Stimulated activated CD4-positive, alpha-beta T cell treated with anti-CD3 and anti-CD28 coated beads, Interleukin-1b, Interleukin-23, amount 100 ng/mL, for 4 hours (primary cell): ENCODE measurements at regions not wholly inside any gene's neighbourhood (a gene's known extent, or its start where the extent isn't known, plus 50 kb on each side); places are given as distances from the start of the nearest gene placed in this dataset.
"Not testable (repeated sequence)": the region's sequence is repeated elsewhere in the genome, so short reads cannot be mapped to it uniquely, and the experiment has no call there.

Experiments
- DNase-seq, 2 donors: peaks; one replicate each; pipeline ENCODE4 v3.0.0-alpha.2; 2020; ENCODE audit warnings: low read depth in 2 of 2

DNA sequence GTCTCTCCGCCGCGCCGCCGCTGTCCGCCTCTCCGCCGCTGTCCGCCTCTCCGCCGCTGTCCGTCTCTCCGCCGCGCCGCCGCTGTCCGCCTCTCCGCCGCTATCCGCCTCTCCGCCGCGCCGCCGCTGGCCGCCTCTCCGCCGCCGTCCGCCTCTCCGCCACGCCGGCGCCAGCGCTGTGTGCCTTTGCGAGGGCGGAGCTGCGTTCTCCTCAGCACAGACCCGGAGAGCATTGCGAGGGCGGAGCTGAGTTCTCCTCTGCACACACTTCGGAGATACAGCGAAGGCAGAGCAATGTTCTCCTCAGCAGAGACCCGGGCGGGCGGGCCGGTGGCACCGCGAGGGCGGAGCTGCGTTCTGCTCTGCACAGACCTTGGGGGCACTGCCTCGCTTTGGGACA is 327.4 kb upstream of the PLGLB1 start:
- not testable (repeated sequence) for DNase-seq

DNA sequence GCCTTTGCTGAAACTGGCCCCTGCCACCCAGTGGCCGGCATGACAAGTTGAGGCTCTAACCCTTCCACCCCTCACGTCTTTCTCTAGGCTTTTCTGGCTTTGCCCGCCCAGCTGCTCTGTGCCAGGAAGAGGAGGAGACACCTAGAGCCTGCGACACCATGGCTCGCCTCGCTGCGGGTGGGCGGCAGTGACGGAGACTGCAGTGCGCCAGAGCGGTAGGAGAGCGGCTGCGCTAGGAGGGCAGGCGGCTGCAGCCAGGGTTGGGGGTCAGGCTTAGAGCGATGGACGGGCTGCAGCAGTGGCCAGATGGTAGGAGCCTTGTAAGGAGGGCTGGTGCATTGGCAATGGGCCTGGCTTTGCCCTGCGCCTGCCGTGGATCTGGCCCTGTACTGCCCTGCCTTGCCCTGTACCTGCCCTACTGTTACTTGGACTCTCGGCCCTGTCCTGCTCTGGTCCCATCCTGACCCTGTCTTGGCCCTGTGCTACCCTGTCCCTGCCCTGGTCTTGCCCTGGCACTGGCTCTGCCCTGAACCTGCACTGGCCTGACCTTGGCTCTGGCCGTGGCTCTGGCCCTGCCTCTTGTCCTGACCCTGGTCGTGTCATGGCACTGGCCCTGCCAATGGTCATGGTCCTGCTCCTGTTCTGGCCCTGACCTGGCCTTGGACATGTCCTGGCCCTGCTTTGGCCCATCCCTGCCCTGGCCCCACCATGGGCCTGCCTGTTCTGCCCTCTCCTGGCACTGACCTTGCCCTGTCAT is 330.7 kb upstream of the PLGLB1 start:
- DNase-seq, result not testable (repeated sequence)

DNA sequence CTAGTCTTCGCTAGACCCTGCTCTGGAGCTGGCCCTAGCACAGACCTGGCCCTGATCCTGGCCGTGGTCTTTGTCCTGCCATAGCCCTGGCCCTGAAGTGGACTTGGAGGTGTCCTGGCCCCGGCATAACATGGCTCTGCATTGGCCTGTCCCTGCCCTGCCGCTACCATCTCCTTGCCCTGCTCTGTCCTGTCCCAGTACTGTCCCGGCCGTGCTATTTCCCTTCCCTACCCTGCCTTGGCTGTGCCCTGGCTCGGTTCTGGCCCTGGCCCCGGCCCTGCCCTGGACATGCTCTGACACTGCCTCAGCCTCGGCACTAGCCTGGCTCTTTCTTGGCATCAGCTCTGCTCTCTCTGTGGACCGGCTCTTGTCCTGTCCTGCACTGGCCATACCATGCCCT is 331.8 kb upstream of the PLGLB1 start:
- DNase-seq, result not testable (repeated sequence)

DNA sequence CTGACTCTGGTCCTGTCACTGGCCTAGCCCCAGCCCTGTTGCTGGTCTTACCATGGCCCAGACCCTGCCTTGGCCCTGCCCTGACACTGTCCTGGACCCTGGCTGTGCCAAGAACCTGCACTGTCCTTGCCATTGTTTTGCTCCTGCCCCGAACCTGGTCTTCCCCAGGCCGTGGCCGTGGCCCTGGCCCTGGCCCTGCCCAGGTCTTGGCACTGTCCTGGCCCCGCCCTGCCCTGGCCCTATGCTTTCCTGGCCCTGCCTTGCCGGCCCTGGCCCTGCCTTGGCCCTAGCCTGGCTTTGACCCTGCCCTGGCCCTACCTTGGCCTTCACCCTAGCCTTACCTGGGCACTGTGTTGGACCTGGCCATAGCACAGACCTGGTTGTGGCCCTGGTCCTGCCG is 332.5 kb upstream of the PLGLB1 start:
- not testable (repeated sequence) for DNase-seq

DNA sequence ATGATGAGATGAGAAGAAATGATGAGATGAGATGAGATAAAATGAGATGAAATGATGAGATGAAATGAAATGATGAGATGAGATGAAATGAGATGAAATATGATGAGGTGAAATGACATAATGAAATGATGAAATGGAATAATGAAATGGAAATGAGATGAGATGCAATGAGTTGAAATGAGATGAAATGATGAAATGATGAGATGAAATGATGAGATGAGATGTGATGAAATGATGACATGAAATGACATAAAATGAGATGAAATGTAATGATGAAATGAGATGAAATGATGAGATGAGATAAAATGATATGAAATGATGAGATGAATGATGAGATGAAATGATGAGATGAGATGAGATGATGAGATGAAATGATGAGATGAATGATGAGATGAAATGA is 338.6 kb upstream of the PLGLB1 start:
- not testable (repeated sequence) for DNase-seq

DNA sequence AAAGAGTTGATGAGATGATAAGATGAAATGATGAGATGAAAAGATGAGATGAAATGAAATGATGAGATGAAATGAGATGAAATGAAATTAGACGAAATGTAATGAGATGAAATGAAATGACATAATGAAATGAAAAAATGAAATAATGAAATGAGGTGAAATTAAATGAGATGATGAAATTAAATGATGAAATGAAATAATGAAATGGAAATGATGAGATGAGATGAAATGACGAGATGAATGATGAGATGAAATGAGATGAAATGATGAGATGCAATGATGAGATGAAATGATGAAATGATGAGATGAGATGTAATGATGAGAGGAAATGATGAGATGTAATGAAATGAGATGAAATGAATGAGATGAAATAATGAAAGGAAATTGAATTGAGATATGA is 339.3 kb upstream of the PLGLB1 start:
- DNase-seq, result not testable (repeated sequence)

DNA sequence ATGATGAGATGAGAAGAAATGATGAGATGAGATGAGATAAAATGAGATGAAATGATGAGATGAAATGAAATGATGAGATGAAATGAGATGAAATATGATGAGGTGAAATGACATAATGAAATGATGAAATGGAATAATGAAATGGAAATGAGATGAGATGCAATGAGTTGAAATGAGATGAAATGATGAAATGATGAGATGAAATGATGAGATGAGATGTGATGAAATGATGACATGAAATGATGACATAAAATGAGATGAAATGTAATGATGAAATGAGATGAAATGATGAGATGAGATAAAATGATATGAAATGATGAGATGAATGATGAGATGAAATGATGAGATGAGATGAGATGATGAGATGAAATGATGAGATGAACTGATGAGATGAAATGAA is 340.2 kb upstream of the PLGLB1 start:
- DNase-seq, result not testable (repeated sequence)

DNA sequence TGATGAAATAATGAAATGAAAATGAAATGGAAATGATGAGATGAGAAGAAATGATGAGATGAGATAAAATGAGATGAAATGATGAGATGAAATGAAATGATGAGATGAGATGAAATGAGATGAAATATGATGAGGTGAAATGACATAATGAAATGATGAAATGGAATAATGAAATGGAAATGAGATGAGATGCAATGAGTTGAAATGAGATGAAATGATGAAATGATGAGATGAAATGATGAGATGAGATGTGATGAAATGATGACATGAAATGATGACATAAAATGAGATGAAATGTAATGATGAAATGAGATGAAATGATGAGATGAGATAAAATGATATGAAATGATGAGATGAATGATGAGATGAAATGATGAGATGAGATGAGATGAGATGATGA is 342.7 kb upstream of the PLGLB1 start:
- not testable (repeated sequence) for DNase-seq

DNA sequence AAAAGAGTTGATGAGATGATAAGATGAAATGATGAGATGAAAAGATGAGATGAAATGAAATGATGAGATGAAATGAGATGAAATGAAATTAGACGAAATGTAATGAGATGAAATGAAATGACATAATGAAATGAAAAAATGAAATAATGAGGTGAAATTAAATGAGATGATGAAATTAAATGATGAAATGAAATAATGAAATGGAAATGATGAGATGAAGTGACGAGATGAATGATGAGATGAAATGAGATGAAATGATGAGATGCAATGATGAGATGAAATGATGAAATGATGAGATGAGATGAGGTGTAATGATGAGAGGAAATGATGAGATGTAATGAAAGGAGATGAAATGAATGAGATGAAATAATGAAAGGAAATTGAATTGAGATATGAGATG is 343.4 kb upstream of the PLGLB1 start:
- not testable (repeated sequence) for DNase-seq

DNA sequence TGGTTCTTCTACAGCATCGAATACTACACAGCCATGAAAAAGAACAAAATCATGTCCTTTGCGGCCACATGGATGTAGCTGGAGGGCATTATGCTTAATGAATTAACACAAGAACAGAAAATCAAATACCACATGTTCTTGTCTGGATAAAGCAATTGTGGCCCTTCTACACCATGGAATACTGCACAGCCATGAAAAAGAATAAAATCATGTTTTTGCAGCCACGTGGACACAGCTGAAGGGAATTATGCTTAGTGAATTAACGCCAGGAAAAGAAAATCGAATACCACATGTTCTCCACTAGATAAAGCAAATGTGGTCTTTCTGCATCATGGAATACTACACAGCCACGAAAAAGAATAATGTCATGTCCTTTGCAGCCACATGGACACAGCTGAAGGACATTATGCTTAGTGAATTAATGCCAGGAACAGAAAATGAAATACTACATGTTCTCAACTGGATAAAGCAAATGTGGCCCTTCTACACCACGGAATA is 361.8 kb upstream of the PLGLB2 start:
- DNase-seq, result not testable (repeated sequence)

DNA sequence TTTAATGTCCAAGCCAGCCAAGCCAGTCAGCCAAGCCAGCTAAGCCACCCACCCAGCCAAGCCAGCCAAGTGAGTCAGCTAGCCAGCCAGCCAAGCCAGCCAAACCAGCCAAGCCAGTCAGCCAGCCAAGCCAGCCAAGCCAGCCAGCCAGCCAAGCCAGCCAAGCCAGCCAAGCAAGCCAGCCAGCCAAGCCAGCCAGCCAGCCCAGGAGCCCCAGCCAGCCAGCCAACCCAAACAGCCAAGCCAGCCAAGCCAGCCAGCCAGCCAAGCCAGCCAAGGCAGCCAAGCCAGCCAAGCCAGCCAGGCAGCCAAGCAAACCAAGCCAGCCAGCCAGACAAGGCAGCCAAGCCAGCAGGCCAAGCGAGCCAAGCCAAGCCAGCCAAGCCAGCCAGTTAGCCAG is 352.1 kb upstream of the PLGLB2 start:
- not testable (repeated sequence) for DNase-seq

DNA sequence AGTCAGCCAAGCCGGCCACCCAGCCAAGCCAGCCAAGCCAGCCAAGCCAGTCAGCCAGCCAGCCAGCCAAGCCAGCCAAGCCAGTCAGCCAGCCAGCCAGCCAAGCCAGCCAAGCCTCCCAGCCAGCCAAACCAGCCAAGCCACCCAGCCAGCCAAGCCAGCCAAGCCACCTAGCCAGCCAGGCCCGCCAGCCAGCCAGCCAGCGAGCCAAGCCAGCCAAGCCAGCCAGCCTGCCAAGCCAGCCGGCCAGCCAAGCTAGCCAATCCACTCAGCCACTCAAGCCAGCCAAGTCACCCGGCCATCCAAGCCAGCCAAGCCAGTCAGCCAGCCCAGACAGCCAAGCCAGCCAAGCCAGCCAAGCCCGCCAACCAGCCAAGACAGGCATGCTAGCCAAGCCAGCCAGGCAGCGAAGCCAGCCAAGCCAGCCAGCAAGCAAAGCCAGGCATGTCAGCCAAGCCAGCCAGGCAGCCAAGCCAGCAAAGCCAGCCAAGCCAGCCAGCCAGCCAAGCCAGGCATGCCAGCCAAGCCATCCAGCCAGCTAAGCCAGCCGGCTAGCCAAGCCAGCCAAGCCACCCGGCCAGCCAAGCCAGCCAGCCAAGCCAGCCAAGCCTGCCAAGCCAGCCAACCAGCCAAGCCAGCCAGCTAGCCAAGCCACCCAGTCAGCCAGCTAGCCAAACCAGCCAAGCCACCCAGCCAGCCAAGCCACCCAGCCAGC is 351.2 kb upstream of the PLGLB2 start:
- not testable (repeated sequence) for DNase-seq

DNA sequence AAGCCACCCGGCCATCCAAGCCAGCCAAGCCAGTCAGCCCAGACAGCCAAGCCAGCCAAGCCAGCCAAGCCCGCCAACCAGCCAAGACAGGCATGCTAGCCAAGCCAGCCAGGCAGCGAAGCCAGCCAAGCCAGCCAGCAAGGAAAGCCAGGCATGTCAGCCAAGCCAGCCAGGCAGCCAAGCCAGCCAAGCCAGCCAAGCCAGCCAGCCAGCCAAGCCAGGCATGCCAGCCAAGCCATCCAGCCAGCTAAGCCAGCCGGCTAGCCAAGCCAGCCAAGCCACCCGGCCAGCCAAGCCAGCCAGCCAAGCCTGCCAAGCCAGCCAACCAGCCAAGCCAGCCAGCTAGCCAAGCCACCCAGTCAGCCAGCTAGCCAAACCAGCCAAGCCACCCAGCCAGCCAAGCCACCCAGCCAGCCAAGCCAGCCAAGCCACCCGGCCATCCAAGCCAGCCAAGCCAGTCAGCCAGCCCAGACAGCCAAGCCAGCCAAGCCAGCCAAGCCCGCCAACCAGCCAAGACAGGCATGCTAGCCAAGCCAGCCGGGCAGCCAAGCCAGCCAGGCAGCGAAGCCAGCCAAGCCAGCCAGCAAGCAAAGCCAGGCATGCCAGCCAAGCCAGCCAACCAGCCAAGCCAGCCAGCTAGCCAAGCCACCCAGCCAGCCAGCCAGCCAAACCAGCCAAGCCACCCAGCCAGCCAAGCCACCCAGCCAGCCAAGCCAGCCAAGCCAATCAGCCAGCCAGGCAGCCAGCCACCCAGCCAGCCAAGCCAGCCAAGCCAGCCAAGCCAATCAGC is 350.4 kb upstream of the PLGLB2 start:
- DNase-seq, result not testable (repeated sequence)

DNA sequence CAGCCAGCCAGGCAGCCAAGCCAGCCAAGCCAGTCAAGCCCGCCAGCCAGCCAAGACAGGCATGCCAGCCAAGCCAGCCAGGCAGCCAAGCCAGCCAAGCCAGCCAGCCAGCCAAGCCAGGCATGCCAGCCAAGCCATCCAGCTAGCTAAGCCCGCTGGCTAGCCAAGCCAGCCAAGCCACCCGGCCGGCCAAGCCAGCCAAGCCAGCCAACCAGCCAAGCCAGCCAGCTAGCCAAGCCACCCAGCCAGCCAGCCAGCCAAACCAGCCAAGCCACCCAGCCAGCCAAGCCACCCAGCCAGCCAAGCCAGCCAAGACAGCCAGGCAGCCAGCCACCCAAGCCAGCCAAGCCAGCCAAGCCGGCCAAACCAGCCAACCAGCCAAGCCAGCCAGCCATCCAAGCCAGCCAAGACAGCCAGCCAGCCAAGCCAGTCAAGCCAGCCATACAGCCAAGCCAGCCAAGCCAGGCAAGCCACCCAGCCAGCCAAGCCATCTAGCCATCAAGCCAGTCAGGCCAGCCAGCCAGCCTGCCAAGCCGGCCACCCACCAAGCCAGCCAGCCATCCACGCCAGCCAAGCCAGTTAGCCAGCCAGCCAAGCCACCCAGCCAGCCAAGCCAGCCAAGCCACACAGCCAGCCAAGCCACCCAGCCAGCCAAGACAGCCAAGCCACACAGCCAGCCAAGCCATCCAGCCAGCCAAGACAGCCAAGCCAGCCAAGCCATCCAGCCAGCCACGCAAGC is 349.2 kb upstream of the PLGLB2 start:
- not testable (repeated sequence) for DNase-seq

DNA sequence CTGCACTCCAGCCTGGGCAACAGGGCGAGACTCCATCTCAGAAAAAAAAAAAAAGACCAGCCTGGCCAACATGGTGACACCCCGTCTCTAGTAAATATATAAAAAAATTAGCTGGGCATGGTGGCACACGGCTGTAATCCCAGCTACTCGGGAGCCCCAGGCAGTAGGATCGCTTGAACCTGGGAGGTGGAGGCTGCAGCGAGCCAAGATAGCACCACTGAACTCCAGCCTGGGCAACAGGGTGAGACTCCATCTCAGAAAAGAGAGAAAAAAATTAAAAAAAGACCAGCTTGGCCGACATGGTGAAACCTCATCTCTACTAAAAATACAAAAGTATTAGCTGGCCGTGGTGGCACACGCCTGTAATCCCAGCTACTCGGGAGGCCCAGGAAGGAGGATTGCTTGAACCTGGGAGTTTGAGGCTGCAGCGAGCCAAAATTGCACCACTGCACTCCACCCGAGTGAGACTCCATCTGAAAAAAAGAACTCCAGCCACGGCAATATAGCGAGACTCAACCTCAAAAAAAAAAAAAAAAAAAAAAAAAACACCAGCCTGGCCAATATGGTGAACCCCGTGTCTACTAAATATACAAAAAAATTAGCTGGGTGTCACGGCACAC is 346.1 kb upstream of the PLGLB2 start:
- no peak for DNase-seq

DNA sequence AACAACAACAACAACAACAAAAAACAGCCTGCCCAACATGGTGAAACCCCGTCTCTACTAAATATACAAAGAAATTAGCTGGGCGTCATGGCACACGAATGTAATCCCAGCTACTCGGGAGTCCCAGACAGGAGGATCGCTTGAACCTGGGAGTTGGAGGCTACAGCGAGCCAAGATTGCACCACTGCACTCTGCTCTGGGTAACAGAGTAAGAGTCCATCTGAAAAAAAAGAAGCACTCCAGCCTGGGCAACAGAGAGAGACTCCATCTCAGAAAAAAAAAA is 344.1 kb upstream of the PLGLB2 start:
- DNase-seq, result no peak

DNA sequence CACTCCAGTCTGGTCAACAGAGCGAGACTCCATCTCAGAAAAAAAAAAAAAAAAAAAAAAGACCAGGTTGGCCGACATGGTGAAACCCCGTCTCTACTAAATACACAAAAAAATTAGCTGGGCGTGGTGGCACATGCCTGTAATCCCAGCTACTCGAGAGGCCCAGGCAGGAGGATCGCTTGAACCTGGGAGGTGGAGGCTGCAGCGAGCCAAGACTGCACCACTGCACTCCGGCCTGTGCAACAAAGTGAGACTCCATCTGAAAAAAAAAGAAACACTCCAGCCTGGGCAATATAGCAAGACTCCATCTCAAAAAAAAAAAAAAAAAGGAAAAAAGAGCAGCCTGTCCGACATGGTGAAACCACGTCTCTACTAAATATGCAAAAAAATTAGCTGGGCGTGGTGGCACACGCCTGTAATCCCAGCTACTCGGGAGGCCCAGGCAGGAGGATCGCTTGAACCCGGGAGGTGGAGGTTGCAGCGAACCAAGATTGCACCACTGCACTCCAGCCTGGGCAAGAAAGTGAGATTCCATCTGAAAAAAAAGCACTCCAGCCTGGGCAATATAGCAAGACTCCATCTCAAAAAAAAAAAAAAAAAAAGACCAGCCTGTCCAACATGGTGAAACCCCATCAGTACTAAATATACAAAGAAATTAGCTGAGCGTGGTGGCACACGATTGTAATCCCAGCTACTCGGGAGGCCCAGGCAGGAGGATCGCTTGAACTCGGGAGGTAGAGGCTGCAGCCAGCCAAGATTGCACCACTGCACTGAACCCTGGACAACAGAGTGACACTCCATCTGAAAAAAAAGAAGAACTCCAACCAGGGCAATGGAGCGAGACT is 343.3 kb upstream of the PLGLB2 start:
- not testable (repeated sequence) for DNase-seq

DNA sequence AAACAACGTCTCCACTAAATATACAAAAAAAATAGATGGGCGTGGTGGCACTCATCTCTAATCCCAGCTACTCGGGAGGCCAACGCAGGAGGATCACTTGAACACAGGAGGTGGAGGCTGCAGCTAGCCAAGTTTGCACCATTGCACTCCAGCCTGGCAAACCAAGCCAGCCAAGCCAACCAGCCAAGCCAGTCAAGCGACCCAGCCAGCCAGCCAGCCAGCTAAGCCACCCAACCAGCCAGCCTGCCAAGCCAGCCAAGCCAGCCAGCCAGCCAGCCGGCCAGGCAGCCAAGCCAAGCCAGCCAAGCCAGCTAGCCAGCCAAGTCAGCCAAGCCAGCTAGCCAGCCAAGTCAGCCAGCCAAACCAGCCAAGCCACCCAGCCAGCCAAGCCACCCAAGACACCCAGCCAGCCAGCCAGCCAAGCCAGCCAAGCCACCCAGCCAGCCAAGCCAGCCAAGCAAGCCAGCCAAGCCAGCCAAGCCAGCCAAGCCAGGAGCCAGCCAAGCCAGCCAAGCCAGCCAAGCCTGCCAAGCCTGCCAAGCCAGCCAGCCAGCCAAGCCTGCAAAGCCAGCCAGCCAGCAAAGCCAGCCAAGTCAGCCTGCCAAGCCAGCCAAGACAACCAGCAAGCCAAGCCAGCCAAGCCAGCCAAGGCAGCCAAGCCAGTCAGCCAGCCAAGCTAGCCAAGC is 342.2 kb upstream of the PLGLB2 start:
- not testable (repeated sequence) for DNase-seq

DNA sequence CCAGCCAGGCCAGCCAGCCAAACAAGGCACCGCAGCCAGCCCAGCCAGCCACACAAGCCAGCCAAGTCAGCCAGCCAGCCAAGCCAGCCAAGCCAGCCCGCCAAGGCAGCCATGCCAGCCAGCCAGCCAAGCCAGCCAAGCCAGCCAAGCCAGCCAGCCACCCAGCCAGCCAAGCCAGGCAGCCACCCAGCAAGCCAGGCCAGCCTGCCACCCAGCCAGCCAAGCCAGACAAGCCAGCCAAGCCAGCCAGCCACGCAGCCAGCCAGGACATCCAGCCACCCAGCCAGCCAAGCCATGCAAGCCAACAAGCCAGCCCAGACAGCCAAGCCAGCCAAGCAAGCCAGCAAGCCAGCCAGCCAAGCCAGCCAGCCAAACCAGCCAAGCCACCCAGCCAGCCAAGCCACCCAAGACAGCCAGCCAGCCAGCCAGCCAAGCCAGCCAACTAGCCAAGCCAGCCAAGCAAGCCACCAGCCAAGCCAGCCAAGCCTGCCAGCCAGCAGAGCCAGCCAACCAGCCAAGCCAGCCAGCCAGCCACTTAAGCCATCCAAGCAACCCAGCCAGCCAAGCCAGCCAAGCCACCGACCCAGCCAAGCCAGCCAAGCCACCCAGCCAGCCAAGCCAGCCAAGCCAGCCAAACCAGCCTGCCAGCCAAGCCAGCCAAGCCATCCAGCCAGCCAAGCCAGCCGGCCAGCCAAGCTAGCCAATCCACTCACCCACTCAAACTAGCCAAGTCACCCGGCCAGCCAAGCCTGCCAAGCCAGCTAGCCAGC is 341.3 kb upstream of the PLGLB2 start:
- not testable (repeated sequence) for DNase-seq
